ENCODE measurements at regions not wholly inside any gene's neighbourhood (a gene's known extent, or its start where the extent isn't known, plus 50 kb on each side); places are given as distances from the start of the nearest gene placed in this dataset.
"Not testable (repeated sequence)": the region's sequence is repeated elsewhere in the genome, so short reads cannot be mapped to it uniquely, and the experiment has no call there.

DNA sequence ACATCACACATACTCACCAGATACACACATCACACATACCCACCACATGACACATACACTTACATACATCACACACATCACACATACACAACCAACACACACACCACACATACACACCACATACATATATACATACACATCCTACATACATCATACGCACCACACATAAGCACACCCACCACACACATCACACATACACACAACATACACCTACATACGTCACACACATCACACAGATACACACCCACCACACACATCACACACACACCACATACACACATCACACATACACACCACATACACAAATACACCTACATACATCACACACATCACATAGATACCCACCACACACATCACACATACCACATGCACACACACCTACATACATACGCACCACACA, 158.4 kb downstream of the NDUFA10 start:
- DNase-seq (ENCODE audit: low read depth in 2 of 2): no peak

DNA sequence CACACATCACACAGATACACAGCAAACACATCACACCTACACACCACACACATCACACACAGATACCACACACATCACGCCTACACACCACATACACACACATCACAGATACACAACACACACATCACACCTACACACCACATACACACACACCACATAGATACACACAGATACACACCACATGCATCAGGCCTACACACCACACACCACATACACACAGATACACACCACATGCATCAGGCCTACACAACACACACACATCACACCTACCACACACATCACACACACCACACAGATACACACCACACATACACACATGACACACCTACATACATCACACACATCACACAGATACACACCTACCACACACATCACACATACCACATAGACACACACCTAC, 158.8 kb downstream of the NDUFA10 start:
- DNase-seq (ENCODE audit: low read depth in 2 of 2): no peak

DNA sequence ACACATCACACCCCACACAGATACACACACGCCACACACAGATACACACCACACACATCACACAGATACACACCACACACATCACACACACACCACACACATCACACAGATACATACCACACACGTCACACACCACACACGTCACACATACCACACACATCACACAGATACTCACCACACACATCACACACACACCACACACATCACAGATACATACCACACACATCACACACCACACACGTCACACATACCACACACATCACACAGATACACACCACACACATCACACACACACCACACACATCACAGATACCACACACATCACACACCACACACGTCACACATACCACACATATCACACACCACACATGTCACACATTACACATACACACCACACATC, 159.3 kb downstream of the NDUFA10 start:
- DNase-seq (ENCODE audit: low read depth in 2 of 2): not testable (repeated sequence)

DNA sequence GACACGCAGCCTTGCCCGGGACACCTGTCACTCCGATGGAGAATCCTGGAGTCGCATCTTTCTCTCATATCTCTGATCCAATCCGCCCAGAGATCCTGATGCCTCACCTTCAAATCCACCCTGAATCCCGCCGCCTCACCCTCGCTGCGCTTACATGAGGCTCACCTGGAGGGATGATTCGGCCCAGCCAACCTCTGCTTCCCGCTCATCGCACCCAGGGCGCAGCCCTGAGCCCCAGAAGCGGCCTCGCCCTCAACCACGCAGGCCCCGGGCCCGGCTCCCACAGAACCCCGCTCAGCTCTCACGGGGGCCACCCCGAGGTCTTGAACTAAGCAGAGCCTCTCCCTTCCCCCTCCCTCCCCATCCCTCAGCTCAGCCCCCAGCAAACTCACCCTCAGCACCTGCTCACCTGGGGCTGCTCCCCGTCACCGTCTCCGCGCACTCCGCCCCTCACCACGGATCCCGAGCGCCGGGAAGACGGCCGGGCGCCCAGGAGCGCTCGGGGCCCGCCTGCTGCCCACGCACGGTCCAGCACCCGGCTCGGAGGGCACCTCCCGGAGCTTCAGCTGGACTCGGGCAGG, 160.0 kb downstream of the NDUFA10 start:
- DNase-seq (ENCODE audit: low read depth in 2 of 2): no peak

DNA sequence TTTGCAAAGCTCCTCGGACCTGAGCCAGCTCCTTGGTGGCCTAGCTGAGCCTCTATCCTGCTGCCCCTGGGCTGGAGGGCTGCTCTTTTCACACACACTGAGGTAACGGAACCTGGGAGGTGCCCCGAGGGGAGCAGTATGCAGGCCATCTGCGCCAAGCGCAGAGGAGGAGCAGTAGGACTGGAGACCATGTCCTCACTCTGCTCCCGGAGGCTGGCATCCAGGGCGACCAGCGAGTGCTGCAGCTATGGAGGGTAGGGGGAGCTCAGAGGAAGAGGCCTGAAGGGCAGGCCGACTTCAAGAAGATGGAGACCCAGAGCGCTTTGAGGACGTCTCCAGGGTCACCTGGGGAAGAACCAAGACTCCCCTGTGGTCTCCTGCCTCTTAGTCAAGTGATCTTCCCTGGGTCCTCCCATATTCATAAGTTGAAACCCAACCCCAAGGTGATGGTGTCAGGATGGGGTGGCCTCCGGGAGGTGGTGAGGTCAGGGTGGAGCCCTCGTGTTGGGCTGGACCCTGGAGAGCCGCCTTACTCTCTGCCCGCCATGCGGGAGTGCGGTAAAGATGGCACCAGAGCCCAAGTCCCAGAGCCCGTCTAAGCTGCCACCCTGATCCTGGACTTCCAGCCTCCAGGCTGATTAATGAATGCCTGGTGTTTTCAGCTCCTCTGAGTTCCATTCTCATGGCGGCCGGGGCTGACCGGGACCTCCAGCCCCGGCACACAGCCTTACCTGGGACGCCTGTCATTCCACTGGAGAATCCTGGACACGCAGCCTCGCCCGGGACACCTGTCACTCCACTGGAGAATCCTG, 160.7 kb downstream of the NDUFA10 start:
- no peak for DNase-seq (ENCODE audit: low read depth in 2 of 2)

DNA sequence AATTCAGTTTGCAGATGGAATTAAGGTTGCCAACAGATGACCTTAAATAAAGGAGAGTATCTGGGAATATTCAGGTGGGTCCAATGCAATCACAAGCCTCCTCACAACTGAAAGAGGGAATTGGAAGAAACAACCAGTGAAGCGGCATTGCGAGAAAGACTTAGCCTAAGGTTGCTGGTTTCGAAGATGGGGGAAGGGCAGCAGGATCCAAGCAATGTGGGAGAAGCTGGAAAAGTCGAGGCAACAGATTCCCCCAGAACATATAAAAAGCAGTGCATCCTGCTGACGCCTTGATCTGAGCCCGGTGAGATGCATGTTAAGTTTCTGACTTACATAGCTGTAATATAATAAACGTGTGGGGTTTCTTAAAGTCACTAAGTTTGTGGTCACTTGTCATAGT, 162.5 kb downstream of the NDUFA10 start:
- DNase-seq (ENCODE audit: low read depth in 2 of 2): no peak

DNA sequence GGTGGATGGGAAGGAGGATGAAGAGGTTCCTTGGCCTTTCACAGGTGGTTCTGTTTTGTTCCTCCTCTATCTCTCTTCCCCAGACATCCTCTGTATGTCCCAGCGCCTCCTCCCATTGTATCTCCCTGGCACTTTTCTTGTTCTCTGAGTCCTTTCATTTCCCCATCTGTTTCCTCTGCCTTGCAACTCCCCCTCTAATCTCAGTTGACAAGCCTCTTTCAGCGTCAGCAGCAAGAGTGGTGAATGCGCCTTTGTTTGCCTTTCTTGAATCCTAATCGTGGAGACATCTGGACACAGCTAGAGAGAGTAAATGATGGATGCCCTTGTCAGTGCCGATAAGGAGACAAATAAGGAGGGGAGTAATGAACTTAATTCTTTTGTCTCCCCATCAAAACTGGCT, 167.0 kb downstream of the NDUFA10 start:
- DNase-seq (ENCODE audit: low read depth in 2 of 2): peak in 1 of 2 donors; percentile 92

DNA sequence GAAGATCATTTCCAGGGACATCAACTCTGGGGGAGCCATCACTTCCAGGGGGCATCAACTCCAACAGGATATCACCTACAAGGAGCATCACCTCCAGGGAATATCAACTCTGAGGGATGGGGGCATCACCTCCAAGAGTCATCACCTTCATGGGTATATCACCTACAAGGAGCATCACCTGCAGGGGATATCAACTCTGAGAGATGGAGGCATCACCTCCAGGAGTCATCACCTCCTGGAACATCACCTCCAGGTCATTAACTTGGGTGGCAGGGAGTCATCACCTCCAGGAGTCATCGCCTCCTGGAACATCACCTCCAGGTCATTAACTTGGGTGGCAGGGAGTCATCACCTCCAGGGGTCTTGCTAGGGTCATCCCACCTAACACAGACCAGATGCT, 167.6 kb downstream of the NDUFA10 start:
- DNase-seq (ENCODE audit: low read depth in 2 of 2): no peak

DNA sequence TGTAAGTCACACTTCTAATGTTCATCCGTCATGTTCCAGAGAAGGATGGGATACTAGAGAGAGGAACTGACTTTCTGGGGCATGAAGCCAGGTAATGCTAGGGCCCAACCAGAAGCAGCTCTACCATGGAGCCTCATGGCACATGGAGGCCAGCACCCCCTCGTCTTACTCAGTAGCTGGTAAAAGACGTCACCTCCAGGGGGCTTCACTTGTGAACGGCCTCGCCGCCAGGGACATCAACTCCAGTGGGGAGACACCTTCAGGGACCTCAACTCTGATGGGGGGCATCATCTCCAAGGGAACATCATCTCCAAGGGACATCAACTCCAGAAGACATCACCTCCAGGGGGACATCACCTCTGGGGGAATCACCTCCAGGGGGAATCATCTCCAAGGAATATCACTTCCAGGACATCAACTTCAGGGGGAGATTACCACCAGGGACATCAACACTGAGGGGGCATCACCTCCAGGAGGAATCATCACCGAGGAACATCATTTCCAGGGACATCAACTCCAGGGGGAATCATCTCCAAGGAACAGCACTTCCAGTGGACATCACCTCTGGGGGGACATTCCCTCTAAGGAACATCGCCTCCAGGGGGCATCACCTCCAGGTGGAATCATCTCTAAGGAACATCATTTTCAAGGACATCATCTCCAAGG, 168.4 kb downstream of the NDUFA10 start:
- no peak for DNase-seq (ENCODE audit: low read depth in 2 of 2)

DNA sequence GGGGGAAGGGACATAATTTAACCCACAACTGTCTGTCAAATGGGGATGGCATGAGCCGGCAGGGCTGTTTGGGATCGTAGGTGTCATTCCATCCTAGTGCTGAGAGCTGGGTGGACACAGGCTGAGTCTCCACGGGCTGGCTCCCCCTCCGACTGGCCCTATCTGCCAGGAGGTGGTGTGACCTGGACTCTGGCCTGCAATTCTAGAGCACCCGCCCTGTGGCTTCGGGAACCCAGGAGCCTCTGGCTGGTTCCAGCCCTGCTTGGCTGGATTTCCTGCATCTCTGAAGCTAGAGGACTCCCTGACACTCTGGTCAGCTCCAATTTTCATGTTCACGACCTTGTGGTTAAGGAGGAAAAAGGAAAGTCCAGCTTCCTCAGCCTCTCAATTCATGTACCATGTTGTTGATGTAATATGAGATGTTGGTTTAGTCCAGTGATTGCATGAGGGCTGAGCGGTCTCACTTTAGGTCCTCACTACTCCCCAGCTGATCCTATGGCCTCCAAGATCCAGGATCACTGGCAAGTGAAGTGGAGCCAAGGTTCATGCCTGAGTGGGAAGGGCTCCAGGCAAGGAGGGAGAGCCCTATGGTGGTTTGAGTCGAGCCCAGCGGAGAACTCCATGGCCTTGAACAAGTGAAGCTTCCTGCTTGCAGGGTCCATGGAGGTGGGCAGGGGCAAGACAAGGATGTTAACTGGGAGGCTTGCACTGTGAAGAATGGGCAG, 169.1 kb downstream of the NDUFA10 start:
- no peak for DNase-seq (ENCODE audit: low read depth in 2 of 2)

DNA sequence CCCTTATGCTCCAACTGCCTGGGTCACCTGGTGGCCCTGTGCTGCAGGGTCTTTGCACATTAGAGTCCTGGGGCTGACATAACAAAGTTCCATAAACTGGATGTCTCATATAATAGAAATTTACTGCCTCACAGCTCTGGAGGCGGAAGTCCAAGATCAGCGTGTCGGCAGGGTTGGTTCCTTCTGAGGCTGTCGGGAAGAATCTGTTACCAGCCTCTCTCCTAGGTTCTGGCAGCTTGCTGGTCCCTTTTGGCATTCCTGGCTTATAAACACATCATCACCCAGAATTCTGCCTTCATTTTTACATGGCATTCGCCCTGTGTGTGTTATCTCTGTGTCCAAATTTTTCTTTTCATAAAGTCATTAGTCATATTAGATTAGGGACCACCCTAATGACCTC, 170.5 kb downstream of the NDUFA10 start:
- no peak for DNase-seq (ENCODE audit: low read depth in 2 of 2)

DNA sequence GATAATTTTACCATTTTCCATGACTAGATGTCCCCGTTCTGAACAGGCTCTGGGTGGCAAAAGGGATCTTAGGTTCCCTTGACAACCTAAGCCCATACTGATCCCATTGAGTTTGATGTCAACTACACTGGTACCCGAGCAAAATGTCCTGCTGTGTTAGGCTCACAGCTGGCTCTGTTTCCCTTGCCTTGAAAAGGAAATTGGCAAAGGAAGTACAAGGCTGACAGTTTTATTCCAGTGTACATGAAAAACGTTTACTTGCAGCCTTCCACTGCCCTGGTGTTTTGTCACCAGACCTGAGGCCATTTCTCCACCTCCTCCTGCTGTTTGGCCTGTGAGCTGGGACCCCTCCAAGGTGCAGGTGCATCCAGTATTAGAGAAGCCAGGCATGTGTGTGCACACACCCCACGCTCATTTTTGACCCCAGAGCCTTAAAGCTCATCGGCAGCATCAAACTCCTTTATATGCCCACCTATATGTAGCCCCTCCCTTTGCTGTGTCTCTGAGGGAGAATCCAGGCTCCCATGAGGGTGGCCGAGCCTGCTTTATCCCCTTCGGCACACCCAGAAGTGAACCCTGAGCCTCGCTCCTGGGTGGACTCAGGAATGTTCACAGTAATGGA, 171.3 kb downstream of the NDUFA10 start:
- DNase-seq (ENCODE audit: low read depth in 2 of 2): peak; percentile 36 to 42

DNA sequence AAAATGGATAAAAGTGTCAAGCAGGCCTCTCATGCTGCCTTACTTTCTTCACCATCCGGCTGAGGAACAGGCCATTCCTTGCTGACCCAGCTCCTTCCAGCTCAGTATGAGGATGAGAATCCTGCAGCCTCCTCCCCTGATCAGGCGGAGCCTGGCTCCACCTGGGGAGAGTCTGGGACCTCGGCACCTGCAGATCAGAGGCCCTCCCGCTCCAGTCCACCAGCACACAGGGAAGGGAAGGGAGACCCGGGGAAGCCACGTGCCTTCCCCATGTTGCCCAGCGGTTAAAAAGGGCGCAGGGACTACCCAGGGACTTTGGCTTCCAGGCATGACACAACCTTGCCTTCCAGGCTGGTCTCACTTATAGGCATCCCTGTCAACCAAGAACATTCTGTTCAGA, 172.0 kb downstream of the NDUFA10 start:
- no peak for DNase-seq (ENCODE audit: low read depth in 2 of 2)

DNA sequence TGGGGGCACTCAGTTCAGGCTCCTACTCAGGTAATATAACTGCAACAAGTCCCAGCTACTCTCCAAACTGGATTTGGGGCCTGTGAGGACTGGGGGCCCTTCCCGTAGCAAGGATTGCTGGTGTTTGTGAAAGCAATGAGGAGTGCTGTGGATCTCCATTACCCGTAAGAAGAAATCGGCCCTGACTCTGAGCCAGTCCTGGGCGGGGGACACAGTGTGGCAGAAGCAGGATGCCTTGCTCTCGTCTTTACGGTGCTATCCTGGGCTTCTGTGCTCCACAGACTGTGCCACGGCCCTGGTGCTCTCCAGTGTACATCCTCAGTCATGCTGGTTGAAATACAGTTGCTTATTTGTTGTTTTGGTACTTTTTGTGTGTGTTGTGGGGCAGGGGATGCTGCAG, 172.9 kb downstream of the NDUFA10 start:
- no peak for DNase-seq (ENCODE audit: low read depth in 2 of 2)

DNA sequence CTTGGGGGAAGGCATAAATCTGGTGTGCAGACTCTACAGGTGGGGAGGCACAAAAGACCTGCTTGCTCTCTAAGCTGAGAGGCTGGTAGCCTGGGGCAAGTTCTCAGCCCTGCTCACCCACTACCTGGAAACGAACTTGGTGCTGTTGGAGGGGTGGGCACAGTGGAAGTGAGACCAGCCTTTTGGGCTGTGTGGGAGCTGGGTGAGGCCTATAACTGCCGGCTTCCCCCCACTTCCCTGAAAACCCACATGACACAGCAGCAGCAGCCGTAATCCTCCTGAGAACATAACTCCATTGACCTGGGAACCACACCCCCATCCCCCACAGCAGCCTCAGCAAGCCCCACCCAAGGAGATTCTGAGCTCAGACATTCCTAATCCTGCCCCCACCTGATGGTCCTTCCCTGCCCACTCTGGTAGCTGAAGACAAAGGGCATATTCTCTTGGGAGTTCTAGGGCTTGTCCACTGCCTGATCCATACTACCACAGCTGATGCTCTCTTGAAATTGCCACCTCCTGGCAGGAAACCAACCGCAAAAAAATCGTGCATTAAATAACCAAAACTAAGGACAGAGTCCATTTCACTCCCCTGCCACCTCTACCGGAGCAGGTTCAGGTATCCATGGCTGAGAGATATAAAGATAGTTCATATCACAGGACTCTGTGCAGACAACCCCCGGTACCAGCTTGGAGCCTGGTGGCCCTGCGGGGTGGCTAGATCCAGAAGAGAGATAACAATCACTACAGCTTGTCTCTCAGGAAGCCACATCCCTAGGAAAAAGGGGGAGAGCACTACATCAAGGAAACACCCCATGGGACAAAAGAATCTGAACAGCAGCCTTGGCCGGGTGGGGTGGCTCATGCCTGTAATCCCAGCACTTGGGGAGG, 178.1 kb downstream of the NDUFA10 start:
- DNase-seq (ENCODE audit: low read depth in 2 of 2): no peak

DNA sequence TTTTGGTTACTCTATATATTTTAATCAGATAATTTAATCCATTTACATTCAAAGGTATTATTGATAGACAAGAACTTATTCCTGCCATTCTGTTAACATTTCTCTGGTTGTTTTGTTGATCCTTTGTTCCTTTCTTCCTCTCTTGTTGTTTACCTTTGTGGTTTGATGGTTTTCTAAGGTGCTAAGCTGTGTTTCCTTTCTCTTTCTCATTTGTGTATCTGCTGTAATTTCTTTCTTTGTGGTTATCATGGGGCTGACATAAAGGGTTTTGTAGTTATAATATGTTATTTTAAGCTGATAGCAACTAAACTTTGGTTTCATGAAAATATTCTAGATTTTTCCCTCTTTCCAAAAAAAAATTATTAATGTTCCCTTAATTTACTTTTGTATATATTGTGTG, 179.2 kb downstream of the NDUFA10 start:
- DNase-seq (ENCODE audit: low read depth in 2 of 2): no peak

DNA sequence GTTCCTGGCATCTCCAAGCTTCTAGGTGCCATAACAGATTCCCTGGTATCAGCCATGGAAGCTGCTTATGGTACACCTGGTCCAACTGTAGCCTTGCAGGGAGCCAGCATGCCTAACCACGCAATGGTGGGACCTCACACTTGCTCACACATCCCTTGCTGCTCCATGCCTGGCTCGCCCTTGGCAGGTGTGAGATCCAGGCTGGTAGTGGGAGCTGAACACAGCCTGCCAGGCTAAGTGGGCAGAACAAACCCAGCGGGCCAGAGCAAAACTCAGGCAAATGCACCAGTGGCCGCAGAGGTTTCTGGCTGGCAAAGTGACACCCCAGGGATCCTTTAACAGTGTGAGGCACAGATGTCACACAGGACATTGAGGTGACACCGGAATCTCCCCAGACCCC, 185.8 kb downstream of the NDUFA10 start:
- DNase-seq (ENCODE audit: low read depth in 2 of 2): no peak

DNA sequence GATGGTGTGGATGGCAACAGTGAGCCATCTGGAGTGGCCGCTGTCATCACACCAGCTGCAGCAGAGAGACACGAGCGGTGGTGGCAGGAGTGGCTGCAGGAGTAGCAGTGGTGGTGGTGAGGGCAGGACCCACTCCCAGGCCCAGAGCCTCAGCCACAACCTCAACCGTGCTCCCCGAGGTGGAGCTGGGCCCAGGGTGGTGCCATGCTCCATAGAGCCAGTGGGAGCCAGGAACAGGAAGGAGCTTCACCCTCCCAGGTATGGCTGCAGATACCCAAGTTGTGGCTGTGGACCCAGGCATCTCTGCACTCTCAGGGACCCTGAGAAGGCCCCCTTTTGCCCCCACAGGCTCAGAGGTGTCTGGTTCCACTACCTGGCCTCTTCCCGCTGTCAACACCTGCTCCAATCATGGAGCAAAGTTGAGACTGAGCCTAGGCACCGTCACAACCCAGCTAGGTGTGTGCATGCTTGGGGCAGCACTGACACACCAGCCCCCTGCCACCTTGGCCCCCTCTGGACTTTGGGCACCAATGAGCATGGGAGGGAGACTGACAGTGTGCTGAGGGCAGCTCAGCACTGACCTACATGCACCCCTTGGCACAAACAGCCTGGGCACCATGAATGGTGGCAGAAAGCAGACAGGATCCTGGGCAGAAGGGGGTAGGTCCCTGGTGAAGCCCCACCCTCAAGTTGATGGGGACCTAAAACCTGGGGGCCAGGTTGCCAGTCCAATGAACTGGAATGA, 188.9 kb downstream of the NDUFA10 start:
- DNase-seq (ENCODE audit: low read depth in 2 of 2): no peak

DNA sequence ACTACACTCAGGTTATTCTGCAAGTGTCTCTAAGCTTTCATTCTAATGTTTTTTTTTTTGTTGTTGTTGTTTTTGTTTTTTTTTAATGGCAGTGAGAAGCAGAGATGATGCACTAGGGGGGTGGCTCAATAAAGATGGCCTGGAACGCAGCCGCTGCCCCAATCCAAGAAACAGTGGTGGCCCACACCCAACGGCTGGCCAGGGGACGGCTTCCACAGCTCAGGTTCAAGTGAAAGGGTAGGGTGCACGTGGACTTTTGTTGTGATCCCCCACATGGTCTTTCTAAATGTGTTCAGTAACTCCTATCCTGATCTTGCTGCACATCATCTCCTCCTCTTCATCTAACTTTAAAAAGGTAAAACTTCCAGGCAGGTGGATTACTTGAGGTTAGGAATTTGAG, 190.1 kb downstream of the NDUFA10 start:
- no peak for DNase-seq (ENCODE audit: low read depth in 2 of 2)

DNA sequence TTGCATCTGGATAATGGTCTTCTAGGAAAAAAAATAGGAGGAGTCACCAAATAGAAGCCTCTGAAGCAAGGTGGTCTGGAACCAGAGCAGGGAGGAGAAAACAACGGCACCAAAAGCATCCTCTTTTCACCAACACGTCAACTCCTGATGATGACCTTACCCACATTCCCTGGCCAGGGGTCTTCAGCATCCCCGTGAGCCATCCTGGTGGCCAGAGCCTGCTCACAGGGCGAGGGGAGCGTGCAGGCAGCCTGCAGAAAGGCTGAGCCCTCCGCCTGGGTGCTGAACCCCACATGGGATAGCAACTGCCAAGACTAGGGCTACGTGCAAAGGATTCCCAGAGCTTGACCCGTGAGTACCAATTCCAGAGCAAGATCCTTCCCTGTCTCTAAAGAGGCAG, 191.0 kb downstream of the NDUFA10 start:
- no peak for DNase-seq (ENCODE audit: low read depth in 2 of 2)

Data from dermis microvascular lymphatic vessel endothelial cell (primary cell).